ENCODE measurements at regions not wholly inside any gene's neighbourhood (a gene's known extent, or its start where the extent isn't known, plus 50 kb on each side); places are given as distances from the start of the nearest gene placed in this dataset.

- TF ChIP-seq POLR2A (IDR thresholded peaks at IDR 0.05) (no peak), CTCF (IDR thresholded peaks at IDR 0.05) (no peak)
- no peaks in the 10 kb centered on the region for H3K9me3 ChIP-seq
- H3K4me3 ChIP-seq: no peak overlapping the region
- H3K36me3 ChIP-seq: no peaks in the 10 kb centered on the region
- H3K4me1 ChIP-seq: peaks cover 0 to 7% (median 0%) of the 10 kb centered on the region in 3 donors
- intact Hi-C loops (cut with DNase I): no loop called here
- no peak overlapping the region for H3K27ac ChIP-seq
- DNase-seq: no peak
- no peaks in the 10 kb centered on the region for H3K27me3 ChIP-seq
These were observed 108.8 kb upstream of the MAGI3 start for GRCh38 chr1:113281550-113281949.

DNA sequence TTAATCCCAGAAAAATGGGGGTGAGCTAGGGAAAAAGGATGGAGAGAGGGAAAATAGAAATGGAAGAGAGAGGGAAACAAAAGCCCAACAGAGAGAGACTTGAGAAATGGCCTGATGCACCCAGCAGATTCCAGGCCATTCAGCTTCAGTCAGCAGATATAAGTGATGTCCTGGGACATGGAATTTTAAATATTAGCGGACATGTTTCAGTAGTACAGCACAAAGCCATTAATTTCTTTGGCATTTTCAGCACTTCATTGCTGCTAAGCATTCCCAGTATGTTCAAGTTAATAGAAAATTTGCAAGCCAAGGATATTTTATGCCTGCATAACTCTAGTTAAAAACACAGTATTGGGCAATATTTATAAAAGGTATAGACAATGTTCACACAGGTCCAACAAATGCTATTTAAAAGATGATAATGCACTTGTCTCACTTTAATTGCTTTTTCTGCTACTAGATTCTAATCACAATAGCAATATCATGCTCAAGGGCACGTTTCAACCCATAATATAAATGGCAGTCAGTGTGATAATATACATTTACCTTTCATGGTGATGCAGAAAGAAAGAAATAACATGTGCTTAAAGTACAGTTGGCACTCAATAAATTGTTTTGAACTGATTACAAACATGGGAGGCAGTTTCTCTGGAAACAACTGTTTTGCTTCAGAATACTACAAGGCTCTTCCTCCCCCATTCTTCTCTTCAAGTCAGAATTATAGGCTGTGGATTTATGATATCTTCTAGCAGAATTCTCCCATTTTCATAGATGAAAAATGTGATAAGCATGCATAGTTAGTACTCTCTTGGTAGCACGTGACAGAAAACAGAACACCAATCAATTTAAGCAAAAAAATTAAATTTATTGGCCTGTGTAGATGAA lies 108.1 kb upstream of the MAGI3 start:
- WGBS, 2 donors: 62 to 72% methylated on average over 3 of the region's 3 CpGs
- peaks cover 0 to 7% (median 0%) of the 10 kb centered on the region in 3 donors for H3K4me1 ChIP-seq
- TF ChIP-seq POLR2A (IDR thresholded peaks at IDR 0.05) (no peak), CTCF (IDR thresholded peaks at IDR 0.05) (no peak)
- no peak overlapping the region for H3K4me3 ChIP-seq
- no peaks in the 10 kb centered on the region for H3K36me3 ChIP-seq
- no peaks in the 10 kb centered on the region for H3K27me3 ChIP-seq
- H3K9me3 ChIP-seq: no peaks in the 10 kb centered on the region
- intact Hi-C loops (cut with DNase I): no loop called here
- DNase-seq: no peak
- no peak overlapping the region for H3K27ac ChIP-seq

DNA sequence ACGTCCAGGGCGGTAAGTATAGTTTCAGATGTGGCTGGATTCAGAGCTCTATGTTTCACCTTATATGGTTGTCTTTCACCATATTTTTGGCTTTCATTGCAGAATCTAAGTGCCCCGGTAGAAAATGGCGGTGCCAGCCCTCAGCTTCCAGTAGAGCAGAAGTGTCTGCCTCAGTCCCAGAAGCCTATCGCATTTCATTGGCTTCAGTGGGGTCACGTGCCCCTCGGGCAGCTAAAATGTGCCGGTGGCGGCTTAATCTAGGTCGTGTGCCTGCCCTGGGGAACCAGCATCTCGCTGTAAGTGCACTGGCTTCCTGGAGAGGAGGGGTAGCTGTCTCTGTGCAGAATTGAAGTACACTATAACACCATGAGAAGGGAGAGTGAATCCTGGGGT lies 107.4 kb upstream of the MAGI3 start:
- 76 to 84% methylated on average over 9 to 10 of the region's 11 CpGs for WGBS, 2 donors
- no peak for DNase-seq
- no peaks in the 10 kb centered on the region for H3K27me3 ChIP-seq
- no peak for TF ChIP-seq POLR2A (IDR thresholded peaks at IDR 0.05)
- TF ChIP-seq CTCF (IDR thresholded peaks at IDR 0.05): no peak
- intact Hi-C loops (cut with DNase I): no loop called here
- H3K9me3 ChIP-seq: no peaks in the 10 kb centered on the region
- H3K4me1 ChIP-seq: peaks cover 0 to 7% (median 0%) of the 10 kb centered on the region in 3 donors
- no peak overlapping the region for H3K27ac ChIP-seq
- no peak overlapping the region for H3K4me3 ChIP-seq
- no peaks in the 10 kb centered on the region for H3K36me3 ChIP-seq

- intact Hi-C loops (cut with DNase I): no loop called here
- DNase-seq: no peak
- H3K27me3 ChIP-seq: no peaks in the 10 kb centered on the region
- H3K27ac ChIP-seq: no peak overlapping the region
- no peaks in the 10 kb centered on the region for H3K9me3 ChIP-seq
- H3K36me3 ChIP-seq: no peaks in the 10 kb centered on the region
- H3K4me3 ChIP-seq: no peak overlapping the region
- H3K4me1 ChIP-seq: peaks cover 0 to 7% (median 0%) of the 10 kb centered on the region in 3 donors
- no peak for TF ChIP-seq POLR2A (IDR thresholded peaks at IDR 0.05)
- TF ChIP-seq CTCF (IDR thresholded peaks at IDR 0.05): no peak
These were observed 106.4 kb upstream of the MAGI3 start for GRCh38 chr1:113283914-113284313.

DNA sequence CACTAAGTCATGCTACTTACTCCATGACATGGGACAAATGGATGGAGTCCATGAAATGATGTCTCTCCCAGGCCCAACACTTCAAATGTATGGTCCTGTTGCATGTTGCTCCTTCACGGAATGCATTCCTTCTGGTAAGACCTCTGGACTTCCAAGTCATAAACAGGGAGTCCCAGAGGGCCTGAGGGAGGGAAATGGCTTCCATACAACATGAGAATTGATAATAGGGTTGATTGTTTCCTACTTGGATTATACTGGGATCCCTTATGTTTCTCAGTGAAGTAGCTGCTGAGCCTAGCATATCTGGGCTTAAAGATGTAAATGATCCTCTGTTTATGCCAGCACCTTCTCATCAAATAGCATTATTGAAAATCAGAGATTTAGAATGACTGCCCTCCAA lies 104.2 kb upstream of the MAGI3 start:
- H3K27ac ChIP-seq: no peak overlapping the region
- TF ChIP-seq CTCF (IDR thresholded peaks at IDR 0.05) (no peak), POLR2A (IDR thresholded peaks at IDR 0.05) (no peak)
- no peaks in the 10 kb centered on the region for H3K4me1 ChIP-seq
- H3K9me3 ChIP-seq: no peaks in the 10 kb centered on the region
- DNase-seq: no peak
- no peaks in the 10 kb centered on the region for H3K36me3 ChIP-seq
- WGBS, 2 donors: 100% methylated on average over 1 of the region's 1 CpG
- H3K27me3 ChIP-seq: no peaks in the 10 kb centered on the region
- no peak overlapping the region for H3K4me3 ChIP-seq
- intact Hi-C loops (cut with DNase I): no loop called here

Data from esophagus squamous epithelium (tissue), 5 donors.